Stimulated activated CD4-positive, alpha-beta T cell treated with anti-CD3 and anti-CD28 coated beads, Interleukin-12 subunit alpha, Interleukin-12 subunit beta, amount 100 ng/mL, for 4 hours (primary cell): ENCODE measurements at regions not wholly inside any gene's neighbourhood (a gene's known extent, or its start where the extent isn't known, plus 50 kb on each side); places are given as distances from the start of the nearest gene placed in this dataset.

ENCODE experiments used
- DNase-seq: peaks from one replicate; pipeline ENCODE4 v3.0.0-alpha.2; 2020

GRCh38 chr11:16685914-16686313, 52.5 kb upstream of the C11orf58 start:
- DNase-seq, result no peak

- no peak for DNase-seq
These were observed 59.9 kb upstream of the C11orf58 start for GRCh38 chr11:16678466-16679116.

- no peak for DNase-seq
These were observed 68.5 kb upstream of the C11orf58 start for GRCh38 chr11:16669799-16670415.

GRCh38 chr11:16632295-16633200, 105.9 kb upstream of the C11orf58 start:
- no peak for DNase-seq

GRCh38 chr11:16630651-16631050, 107.8 kb upstream of the C11orf58 start:
- no peak for DNase-seq

GRCh38 chr11:16618431-16618830, 120.0 kb upstream of the C11orf58 start:
- no peak for DNase-seq

- no peak for DNase-seq
These were observed 123.0 kb upstream of the C11orf58 start for GRCh38 chr11:16615480-16615879.

DNA sequence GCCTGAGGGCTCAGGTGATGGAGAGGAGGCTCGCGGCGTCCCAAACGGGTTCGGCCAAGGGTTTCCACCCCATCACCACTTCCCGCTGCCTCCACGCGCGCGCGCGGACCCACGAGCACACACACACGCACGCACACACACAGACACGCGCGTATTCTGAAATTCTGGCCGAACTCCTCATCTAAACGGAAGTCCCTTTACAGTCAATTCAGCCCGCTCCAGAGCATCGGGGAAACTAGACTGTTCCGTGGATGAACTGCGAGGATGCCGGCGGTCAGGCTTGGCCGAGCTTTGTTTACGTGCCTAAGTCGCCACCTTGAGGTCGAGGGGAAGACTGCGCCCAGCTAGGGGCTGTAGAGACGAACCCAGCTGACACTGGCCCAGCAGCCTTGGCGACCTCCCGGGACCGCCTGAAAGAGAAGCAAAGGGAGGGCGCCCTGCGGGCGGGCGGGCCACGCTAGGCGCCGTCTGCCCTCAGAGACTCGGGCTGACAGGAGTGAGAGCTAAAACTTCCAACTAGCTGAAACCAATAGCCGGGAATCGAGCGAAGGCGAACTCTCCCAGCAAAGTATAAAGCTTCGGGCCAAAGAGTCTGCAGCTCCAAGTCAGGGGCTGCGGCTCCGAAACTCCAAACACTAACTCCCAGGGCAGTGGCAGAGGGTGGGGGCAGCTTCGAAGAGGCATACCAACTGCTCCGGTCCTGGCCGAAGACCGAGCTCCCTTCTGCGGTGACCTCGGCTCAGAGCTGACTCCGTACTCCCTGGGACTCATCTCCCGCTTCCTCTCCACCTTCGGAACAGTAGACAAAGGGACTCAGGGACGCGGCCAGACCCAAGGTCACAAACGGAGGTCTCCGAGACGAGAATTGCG, 124.7 kb upstream of the C11orf58 start:
- peak; percentile 62 for DNase-seq

GRCh38 chr11:16613262-16613511, 125.3 kb upstream of the C11orf58 start:
- no peak for DNase-seq

DNA sequence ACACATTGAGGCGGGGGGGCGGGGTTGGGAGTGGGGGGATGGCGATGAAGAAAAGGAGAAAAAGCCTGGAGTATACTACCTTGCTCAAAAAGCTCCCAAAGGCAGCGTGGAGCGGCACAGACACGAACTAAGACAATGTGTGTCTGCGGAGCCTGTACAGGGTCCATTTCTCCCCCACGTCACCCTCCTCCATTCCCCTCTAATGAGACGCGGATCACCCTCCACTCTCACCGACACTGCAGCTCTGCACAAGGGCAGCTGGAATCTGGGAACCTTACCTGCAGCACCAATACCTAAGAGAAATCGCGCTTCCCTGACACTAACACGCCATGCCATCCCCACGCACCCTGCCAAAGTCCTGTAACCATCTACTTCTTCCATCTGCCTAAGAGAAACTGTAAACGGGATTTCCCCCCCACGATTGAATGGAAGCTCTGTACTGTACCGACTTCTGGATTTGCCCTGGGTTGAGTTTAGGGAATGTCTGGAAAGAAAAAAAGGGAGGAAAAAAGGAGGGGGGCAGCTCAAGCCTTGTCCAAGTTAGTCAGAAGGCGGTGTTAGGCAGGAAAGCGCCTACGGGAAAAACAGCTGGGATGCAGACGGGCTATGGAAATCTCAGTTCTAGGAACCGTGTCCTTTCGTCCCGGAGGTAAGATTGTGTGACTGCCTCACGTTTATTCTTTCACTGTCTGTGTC, 125.7 kb upstream of the C11orf58 start:
- DNase-seq, result no peak

GRCh38 chr11:16611926-16612565, 126.4 kb upstream of the C11orf58 start:
- DNase-seq, result no peak

DNA sequence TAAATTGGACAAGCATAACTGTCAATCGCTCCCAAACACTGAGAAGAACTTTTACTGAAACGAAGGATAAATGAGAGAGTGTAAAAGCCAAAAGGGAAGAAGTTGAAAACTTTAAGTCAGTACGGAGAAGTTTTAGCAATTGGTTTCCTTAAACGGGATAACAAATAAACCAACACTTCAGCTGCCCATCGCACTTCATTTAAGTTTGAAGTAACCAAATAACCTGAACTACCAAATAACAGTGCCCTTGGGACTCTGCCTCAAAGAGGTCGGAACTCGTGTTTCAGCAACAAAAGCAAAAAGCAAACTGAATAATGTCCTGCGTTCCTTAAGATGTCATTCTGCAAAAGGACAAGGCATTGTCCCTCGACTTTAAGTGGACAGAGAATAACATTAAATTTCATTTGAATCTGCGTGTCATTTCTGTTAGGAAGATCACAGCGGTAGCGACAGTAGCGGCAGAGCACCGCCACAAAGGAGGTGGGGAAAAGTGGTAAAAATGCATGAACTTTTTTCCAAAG, 127.0 kb upstream of the C11orf58 start:
- no peak for DNase-seq

- DNase-seq, result no peak
These were observed 127.6 kb upstream of the C11orf58 start for GRCh38 chr11:16610738-16611388.

GRCh38 chr11:16610213-16610737, 128.2 kb upstream of the C11orf58 start:
- no peak for DNase-seq

GRCh38 chr11:16609769-16610168, 128.7 kb upstream of the C11orf58 start:
- DNase-seq, result no peak

DNA sequence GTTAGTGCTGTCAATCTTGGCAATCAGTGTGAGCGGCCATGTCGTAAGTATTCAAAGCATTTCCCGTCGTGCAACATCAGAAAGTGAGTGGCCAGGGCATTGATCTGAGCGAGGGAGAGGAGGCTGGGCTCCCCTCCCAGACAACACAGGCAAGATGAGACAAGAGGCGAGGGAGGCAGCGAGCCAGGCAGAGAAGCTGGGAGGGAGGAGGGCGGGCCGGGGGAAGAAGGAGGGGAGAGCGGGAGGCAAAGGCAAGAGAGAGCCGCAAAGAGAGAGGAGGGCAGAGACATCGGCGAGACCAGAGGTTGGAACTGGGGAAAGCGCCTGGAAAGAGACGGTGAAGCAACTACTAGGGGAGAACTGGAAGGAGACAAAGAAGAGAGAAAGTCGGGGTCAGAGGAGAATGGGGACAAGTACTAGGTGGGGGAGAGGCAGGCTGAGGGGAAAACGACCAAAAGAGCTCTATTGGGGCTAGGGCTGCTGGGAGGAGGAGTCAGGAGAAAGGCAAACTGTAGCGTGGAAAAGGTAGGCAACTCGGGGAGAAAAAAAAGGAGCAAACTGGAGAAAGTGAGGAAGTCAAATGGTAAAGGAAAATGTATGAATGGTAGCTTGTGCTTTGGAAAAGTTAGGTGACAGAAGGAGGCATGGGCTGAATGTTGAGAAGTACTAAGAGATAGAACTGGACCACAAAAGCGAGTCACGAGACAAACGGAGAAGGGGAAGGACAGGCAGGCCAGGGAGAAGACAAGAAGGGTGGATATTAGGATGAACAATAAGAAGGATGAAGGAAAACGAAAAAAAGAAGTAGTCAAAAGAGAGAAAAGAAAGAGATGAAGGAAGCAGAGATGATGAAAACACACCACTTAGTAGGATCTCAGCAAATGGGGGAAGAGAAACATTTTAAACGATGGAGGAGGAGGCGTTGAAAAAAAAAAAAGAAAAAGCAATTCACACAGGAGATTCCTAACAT, 130.5 kb upstream of the C11orf58 start:
- DNase-seq, result no peak

- no peak for DNase-seq
These were observed 131.4 kb upstream of the C11orf58 start for GRCh38 chr11:16606784-16607674.
